ENCODE measurements at regions not wholly inside any gene's neighbourhood (a gene's known extent, or its start where the extent isn't known, plus 50 kb on each side); places are given as distances from the start of the nearest gene placed in this dataset.
A peak's percentile ranks its signal among the peaks of the same experiment; 100 is the strongest.

GRCh38 chr6:86306210-86306609, 631.1 kb upstream of the HTR1E start:
- H3K27ac Mint-ChIP-seq: peak overlapping the region in 1 of 3 experiments; percentile 35; a peak in 1 of 7 replicates
- peaks cover 6 to 30% of the 10 kb centered on the region in 2 experiments; a peak in 4 of 5 replicates for H3K9me3 Mint-ChIP-seq
- H2AFZ ChIP-seq (ENCODE audit: low read length): no peak overlapping the region
- no peak overlapping the region for H2BK5ac ChIP-seq (ENCODE audit: insufficient read length, low read length)
- no peak overlapping the region for H2BK20ac ChIP-seq (ENCODE audit: low read depth, low read length, poor library complexity, severe bottlenecking)
- H3T11ph ChIP-seq (ENCODE audit: low read length): no peak overlapping the region
- no CpG with 5 or more reads among the region's 4 CpGs for WGBS (ENCODE audit: extremely low coverage, insufficient read length, low lambda C conversion rate)
- no peak overlapping the region for H3K14ac ChIP-seq (ENCODE audit: insufficient read depth, low read length)
- H3K4me3 Mint-ChIP-seq: no peak overlapping the region
- no peaks in the 10 kb centered on the region for H3K27me3 ChIP-seq (ENCODE audit: insufficient read depth, low read length)
- no peaks in the 10 kb centered on the region for H4K20me1 ChIP-seq (ENCODE audit: control insufficient read depth, insufficient read depth, insufficient read length)
- TF ChIP-seq CTCF (conservative IDR thresholded peaks at IDR 0.05): no peak
- no peaks in the 10 kb centered on the region for H3K27me3 Mint-ChIP-seq (ENCODE audit: low read depth)
- no peak overlapping the region for H4K91ac ChIP-seq (ENCODE audit: insufficient read length, low read depth, low read length)
- no peak overlapping the region for H3K9ac ChIP-seq (ENCODE audit: extremely low read depth, insufficient read length, low read length)
- H3K56ac ChIP-seq (ENCODE audit: insufficient read length, low read depth, low read length): no peak overlapping the region
- no peak overlapping the region for H3K4ac ChIP-seq (ENCODE audit: low read depth, low read length)
- H3K4me1 Mint-ChIP-seq: no peaks in the 10 kb centered on the region
- no peaks in the 10 kb centered on the region for H3K23me2 ChIP-seq (ENCODE audit: insufficient read length, low read depth, low read length, poor library complexity, severe bottlenecking)
- H2BK120ac ChIP-seq (ENCODE audit: low read depth, low read length, poor library complexity, severe bottlenecking): no peak overlapping the region
- H3K36me3 Mint-ChIP-seq (ENCODE audit: insufficient read depth in 1 of 3, low read depth in 3 of 3): no peaks in the 10 kb centered on the region; a peak in 2 of 7 replicates
- H2AK5ac ChIP-seq (ENCODE audit: insufficient read length, low read length): no peak overlapping the region
- H4K8ac ChIP-seq (replicated peaks; ENCODE audit: insufficient read length, low read depth, low read length): no peak overlapping the region
- no peak overlapping the region for H3K4me2 ChIP-seq (ENCODE audit: insufficient read depth, insufficient read length, low read length)
- H3K4me1 ChIP-seq (ENCODE audit: insufficient read depth, low read length): no peaks in the 10 kb centered on the region
- no peak overlapping the region for H2BK12ac ChIP-seq (ENCODE audit: insufficient read length, low read depth, low read length)
- H4K5ac ChIP-seq (ENCODE audit: insufficient read length, low read depth, low read length): no peak overlapping the region
- no peak overlapping the region for H3K23ac ChIP-seq (ENCODE audit: insufficient read length, low read depth, low read length)
- H3K79me1 ChIP-seq (ENCODE audit: insufficient read depth, low read depth, low read length, poor library complexity, severe bottlenecking): no peaks in the 10 kb centered on the region
- no peaks in the 10 kb centered on the region for H3K79me2 ChIP-seq (ENCODE audit: insufficient read depth, low read length)
- DNase-seq: no peak
- no peaks in the 10 kb centered on the region for H3K9me3 ChIP-seq (ENCODE audit: control insufficient read depth, low read depth, low read length)
- H3K27ac ChIP-seq (ENCODE audit: insufficient read length, low read depth, low read length): no peak overlapping the region
- no peak overlapping the region for H3K18ac ChIP-seq (ENCODE audit: insufficient read length, low read depth, low read length)
- H2BK15ac ChIP-seq (ENCODE audit: low read depth, low read length): no peak overlapping the region
